MCF 10A (cell line): ENCODE measurements at regions not wholly inside any gene's neighbourhood (a gene's known extent, or its start where the extent isn't known, plus 50 kb on each side); places are given as distances from the start of the nearest gene placed in this dataset.

Source experiments
- BruUV-seq: library from RNA; stranded (reverse); fragments of 400-500 nt; replicated peaks from 2 replicates; lab custom pipeline; 2021; lab: Mats Ljungman, UMichigan
- CTCF ChIA-PET: fragments of 300-600 bp; sonication (Branson Sonifier 250); formaldehyde crosslinking; extraction: SDS; loops from one replicate; lab custom pipeline; 2021; ENCODE audit warnings: antibody characterized with exemption, inconsistent platforms; lab: Yijun Ruan, JAX
- POLR2A ChIA-PET: fragments of 300-600, 350-650 bp; sonication (Branson Sonifier 250); formaldehyde crosslinking; extraction: SDS; loops from one replicate; lab custom pipeline; 2020; ENCODE audit warnings: antibody characterized with exemption, inconsistent platforms; lab: Yijun Ruan, JAX
- DNase-seq: peaks from one replicate; pipeline ENCODE4 v3.0.0-alpha.2; 2018; ENCODE audit not compliant: unreplicated experiment
- H3K27ac Mint-ChIP-seq: one replicate; pipeline ENCODE4 v1.8.0; 2022; ENCODE audit warnings: mild to moderate bottlenecking, low read depth, mixed read lengths; ENCODE audit not compliant: unreplicated experiment
- H3K27me3 Mint-ChIP-seq: one replicate; pipeline ENCODE4 v1.8.0; 2022; ENCODE audit warnings: mixed read lengths; ENCODE audit not compliant: insufficient read depth, unreplicated experiment
- H3K36me3 Mint-ChIP-seq: one replicate; pipeline ENCODE4 v1.8.0; 2022; ENCODE audit warnings: mild to moderate bottlenecking, moderate library complexity, mixed read lengths; ENCODE audit not compliant: insufficient read depth, unreplicated experiment
- H3K4me1 Mint-ChIP-seq: one replicate; pipeline ENCODE4 v1.8.0; 2022; ENCODE audit warnings: mixed read lengths; ENCODE audit not compliant: insufficient read depth, unreplicated experiment
- H3K4me3 Mint-ChIP-seq: one replicate; pipeline ENCODE4 v1.8.0; 2022; ENCODE audit warnings: mild to moderate bottlenecking, moderate library complexity, mixed read lengths; ENCODE audit not compliant: unreplicated experiment
- H3K9me3 Mint-ChIP-seq: one replicate; pipeline ENCODE4 v1.8.0; 2022; ENCODE audit warnings: mixed read lengths; ENCODE audit not compliant: unreplicated experiment
- CTCF ChIP-seq: fragments of 200-600 bp; IDR thresholded peaks from one replicate; pipeline ENCODE4 v1.8.0; 2022; ENCODE audit warnings: antibody characterized with exemption, mild to moderate bottlenecking; ENCODE audit not compliant: unreplicated experiment
- intact Hi-C: fragments of 100-400 bp; cut with micrococcal nuclease; formaldehyde crosslinking; loops from 2 replicates; pipeline ENCODE4 v1.14.1; 2022

- H3K4me1 Mint-ChIP-seq: no peaks in the 10 kb centered on the region
These were observed 100.5 kb upstream of the STXBP6 start for GRCh38 chr14:25150401-25150800.

GRCh38 chr14:25140411-25140810, 90.5 kb upstream of the STXBP6 start:
- no TSS peak for BruUV-seq
- Mint-ChIP-seq H3K27me3 (peaks cover 2% of the 10 kb centered on the region), H3K4me1 (peaks cover 4% of the 10 kb centered on the region), H3K9me3 (peaks cover 8% of the 10 kb centered on the region), H3K4me3 (no peak overlapping the region), H3K27ac (no peak overlapping the region), H3K36me3 (no peaks in the 10 kb centered on the region)
- no peak for DNase-seq
- ChIA-PET CTCF (interaction anchor here (0.7 kb wide), 1 partner anchor 8 kb away, joined by 4 read pairs; no protein-coding TSS in a partner anchor), POLR2A (no interaction called here)
- no peak for TF ChIP-seq CTCF
- intact Hi-C loops: no loop called here

More at GRCh38 chr14:25150401-25150800, 100.5 kb upstream of the STXBP6 start:
- no peaks in the 10 kb centered on the region for H3K36me3 Mint-ChIP-seq
- no peaks in the 10 kb centered on the region for H3K27me3 Mint-ChIP-seq
- H3K27ac Mint-ChIP-seq: no peak overlapping the region
- ChIA-PET POLR2A (no interaction called here), CTCF (interaction anchor here (0.5 to 3.7 kb wide), 4 partner anchors 9 to 440 kb away, joined by 3 to 27 read pairs (median 4); no protein-coding TSS in a partner anchor)
- no peak overlapping the region for H3K4me3 Mint-ChIP-seq
- intact Hi-C loops: loop anchor here (5.0 kb wide), 2 partner anchors 413 to 438 kb away; no protein-coding TSS in a partner anchor
- TF ChIP-seq CTCF: no peak
- DNase-seq: no peak
- no peaks in the 10 kb centered on the region for H3K9me3 Mint-ChIP-seq
- BruUV-seq: no TSS peak

GRCh38 chr14:25136811-25137210, 86.9 kb upstream of the STXBP6 start:
- POLR2A ChIA-PET: no interaction called here

GRCh38 chr14:25134184-25134583, 84.2 kb upstream of the STXBP6 start:
- Mint-ChIP-seq H3K4me1 (no peaks in the 10 kb centered on the region), H3K27ac (no peak overlapping the region), H3K4me3 (no peak overlapping the region), H3K9me3 (peaks cover 8% of the 10 kb centered on the region), H3K36me3 (peaks cover 5% of the 10 kb centered on the region), H3K27me3 (peaks cover 33% of the 10 kb centered on the region)
- CTCF ChIA-PET: interaction anchor here (0.6 to 4.7 kb wide), 6 partner anchors 36 to 423 kb away, joined by 3 to 32 read pairs (median 5); no protein-coding TSS in a partner anchor
- no peak for TF ChIP-seq CTCF
- POLR2A ChIA-PET: no interaction called here
- intact Hi-C loops: no loop called here
- no peak for DNase-seq
- no TSS peak for BruUV-seq

More at GRCh38 chr14:25136811-25137210, 86.9 kb upstream of the STXBP6 start:
- no peak for TF ChIP-seq CTCF
- H3K36me3 Mint-ChIP-seq: no peaks in the 10 kb centered on the region
- H3K4me1 Mint-ChIP-seq: peaks cover 4% of the 10 kb centered on the region
- no peak overlapping the region for H3K4me3 Mint-ChIP-seq
- no TSS peak for BruUV-seq
- peaks cover 8% of the 10 kb centered on the region for H3K9me3 Mint-ChIP-seq
- H3K27me3 Mint-ChIP-seq: peaks cover 22% of the 10 kb centered on the region
- DNase-seq: no peak
- no peak overlapping the region for H3K27ac Mint-ChIP-seq
- intact Hi-C loops: no loop called here
- CTCF ChIA-PET: interaction anchor here (0.7 kb wide), 1 partner anchor 15 kb away, joined by 3 read pairs; no protein-coding TSS in a partner anchor
